Urinary bladder (tissue), 3 donors: ENCODE measurements at regions not wholly inside any gene's neighbourhood (a gene's known extent, or its start where the extent isn't known, plus 50 kb on each side); places are given as distances from the start of the nearest gene placed in this dataset.

ENCODE experiments used
- DNase-seq: peaks from one replicate; pipeline ENCODE4 v3.0.0-alpha.2; 2015; ENCODE audit errors: extremely low spot score
- H3K27ac ChIP-seq: one replicate; pipeline ENCODE4 v1.5.1; 2013; ENCODE audit warnings: low read depth, mild to moderate bottlenecking, moderate library complexity
- H3K36me3 ChIP-seq: one replicate; pipeline ENCODE4 v1.6.1; 2013; ENCODE audit warnings: mild to moderate bottlenecking, moderate library complexity; ENCODE audit not compliant: insufficient read depth
- H3K4me1 ChIP-seq: one replicate; pipeline ENCODE4 v1.6.1; 2013; ENCODE audit warnings: mild to moderate bottlenecking, moderate library complexity; ENCODE audit not compliant: insufficient read depth
- H3K4me3 ChIP-seq: one replicate; pipeline ENCODE4 v1.5.1; 2013; ENCODE audit warnings: low read depth, low read length
- WGBS: extraction: QIAGEN DNeasy Blood & Tissue Kit; methylation state at CpG from one replicate; pipeline ENCODE4 v1.1.7; 2013; 5-methylcytosine and 5-hydroxymethylcytosine counted together
- donor health status: healthy with polysubstance abuse.
- donor health status: healthy.

DNA sequence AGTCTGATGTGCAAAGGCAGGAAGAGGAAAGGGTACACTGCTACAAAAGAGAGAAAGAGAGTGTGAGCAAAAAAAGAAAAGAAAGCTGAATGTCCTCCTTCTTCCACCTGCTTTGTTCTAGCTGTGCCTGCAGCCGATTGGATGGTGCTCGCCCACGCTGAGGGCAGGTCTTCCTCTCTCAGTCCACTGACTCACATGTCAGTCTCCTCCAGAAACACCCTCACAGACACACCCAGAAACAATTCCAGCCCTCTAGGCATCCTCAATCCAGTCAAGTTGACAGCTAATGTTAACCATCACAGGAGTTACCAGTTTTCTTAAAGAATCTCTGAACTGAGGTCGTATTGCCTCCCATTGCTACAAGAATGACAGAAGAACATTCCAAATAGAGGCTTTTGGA, 411.9 kb upstream of the SASH1 start:
- no peak for DNase-seq
- Histone ChIP-seq H3K4me1 (no peaks in the 10 kb centered on the region), H3K36me3 (no peaks in the 10 kb centered on the region), H3K4me3 (no peak overlapping the region), H3K27ac (no peak overlapping the region)
- WGBS, result 89% methylated on average over 4 of the region's 4 CpGs

DNA sequence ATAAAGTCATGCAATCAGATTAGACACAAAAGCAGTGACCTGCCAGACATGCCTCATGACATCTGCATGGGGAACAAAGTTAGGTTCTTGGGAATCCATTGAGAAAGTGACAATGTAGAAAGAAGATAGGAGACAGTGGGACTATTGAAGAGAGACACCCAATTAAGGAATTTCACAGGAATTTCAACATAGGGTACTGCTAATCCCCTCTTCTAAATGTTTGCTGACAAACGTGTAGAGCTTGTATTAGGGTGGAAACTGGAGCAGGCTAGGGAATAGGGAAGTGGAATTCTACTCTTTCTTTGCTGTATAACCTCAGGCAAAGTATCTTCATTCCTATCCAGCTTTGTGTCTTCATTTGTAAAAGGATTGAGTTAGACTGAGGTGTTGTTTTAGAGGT, 409.4 kb upstream of the SASH1 start:
- no peak overlapping the region for H3K4me3 ChIP-seq
- WGBS, result 12% methylated on average over 1 of the region's 1 CpG
- no peak for DNase-seq
- H3K27ac ChIP-seq, result no peak overlapping the region
- H3K36me3 ChIP-seq, result no peaks in the 10 kb centered on the region
- no peaks in the 10 kb centered on the region for H3K4me1 ChIP-seq

DNA sequence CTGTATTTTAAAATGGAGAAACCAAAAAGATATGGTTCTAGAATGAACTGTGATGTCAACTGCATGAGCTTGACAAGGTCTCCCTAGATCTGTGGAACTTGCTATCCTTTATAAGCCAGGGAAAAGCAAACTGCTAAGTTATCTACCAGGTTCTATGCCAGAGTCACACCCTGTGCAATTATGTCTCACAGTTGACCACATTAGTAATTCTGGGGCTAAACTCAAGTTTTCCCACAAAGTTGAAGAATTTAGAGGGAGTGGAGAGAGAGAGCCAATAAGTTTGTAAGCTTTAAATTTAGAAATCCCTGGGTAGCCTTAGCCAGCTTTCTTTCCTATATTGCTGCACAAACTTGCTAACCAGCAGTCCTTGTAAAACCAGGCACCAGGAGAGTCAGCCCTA, 407.0 kb upstream of the SASH1 start:
- no peak for DNase-seq
- Histone ChIP-seq H3K36me3 (no peaks in the 10 kb centered on the region), H3K27ac (no peak overlapping the region), H3K4me1 (no peaks in the 10 kb centered on the region), H3K4me3 (no peak overlapping the region)

DNA sequence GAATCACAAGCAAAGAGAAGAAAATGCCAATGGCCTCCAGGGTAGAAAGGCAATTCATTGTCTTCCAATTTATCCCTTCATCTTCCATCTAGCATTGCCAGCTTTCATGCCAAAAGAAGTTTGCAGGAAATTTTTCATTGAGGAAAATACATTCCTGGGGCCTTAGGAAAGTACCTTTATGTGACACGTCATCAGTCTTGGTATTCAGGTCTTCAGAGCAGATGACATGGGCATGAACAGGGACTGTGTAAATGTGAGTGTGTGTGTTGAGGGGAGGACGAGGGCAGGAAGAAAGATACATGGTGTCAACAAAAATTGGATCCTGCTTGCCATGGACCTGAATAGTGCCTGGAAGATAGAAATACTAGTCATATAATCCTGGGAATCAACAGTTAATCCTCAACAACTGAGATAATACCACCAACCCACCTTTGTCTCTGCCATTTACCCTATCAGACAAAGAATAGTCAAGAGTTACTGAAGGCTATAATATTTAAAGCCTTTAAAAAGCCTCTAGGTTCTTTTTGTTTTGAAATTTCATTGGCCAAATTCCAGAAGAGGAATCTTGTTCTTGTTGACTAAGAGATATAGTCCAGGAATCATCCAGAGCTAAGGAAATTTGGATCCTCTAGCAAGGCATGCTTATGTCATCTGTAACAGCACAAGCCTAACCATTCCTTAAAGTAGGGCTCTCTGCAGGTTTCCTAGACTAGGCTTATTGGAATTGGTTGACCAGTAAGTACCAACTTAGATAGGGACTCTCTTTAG, 405.8 kb upstream of the SASH1 start:
- H3K4me3 ChIP-seq, result no peak overlapping the region
- no peak overlapping the region for H3K27ac ChIP-seq
- 91% methylated on average over 2 of the region's 2 CpGs for WGBS
- no peaks in the 10 kb centered on the region for H3K4me1 ChIP-seq
- H3K36me3 ChIP-seq, result no peaks in the 10 kb centered on the region
- DNase-seq, result no peak

DNA sequence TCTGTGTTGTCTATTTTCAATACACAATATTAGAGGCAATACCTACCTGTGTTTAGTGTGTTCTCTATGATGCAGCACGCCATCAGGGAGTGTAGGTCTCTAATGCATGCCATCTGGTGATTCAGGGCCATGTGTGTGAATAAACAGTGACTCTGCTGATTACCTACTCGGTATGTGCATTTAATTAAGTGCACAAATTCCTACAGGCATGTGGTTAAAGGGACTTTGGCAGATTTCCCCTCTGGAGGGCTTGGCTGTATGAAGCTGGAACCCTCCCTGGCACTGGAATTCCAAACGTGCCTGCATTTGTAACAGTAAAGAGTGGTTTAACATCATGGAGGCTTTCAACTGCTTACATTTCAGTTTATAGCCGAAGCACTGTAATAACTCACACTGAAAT, 401.5 kb upstream of the SASH1 start:
- no peaks in the 10 kb centered on the region for H3K4me1 ChIP-seq
- no peak overlapping the region for H3K27ac ChIP-seq
- WGBS, result 54% methylated on average over 4 of the region's 4 CpGs
- no peak for DNase-seq
- H3K36me3 ChIP-seq, result no peaks in the 10 kb centered on the region
- no peak overlapping the region for H3K4me3 ChIP-seq

DNA sequence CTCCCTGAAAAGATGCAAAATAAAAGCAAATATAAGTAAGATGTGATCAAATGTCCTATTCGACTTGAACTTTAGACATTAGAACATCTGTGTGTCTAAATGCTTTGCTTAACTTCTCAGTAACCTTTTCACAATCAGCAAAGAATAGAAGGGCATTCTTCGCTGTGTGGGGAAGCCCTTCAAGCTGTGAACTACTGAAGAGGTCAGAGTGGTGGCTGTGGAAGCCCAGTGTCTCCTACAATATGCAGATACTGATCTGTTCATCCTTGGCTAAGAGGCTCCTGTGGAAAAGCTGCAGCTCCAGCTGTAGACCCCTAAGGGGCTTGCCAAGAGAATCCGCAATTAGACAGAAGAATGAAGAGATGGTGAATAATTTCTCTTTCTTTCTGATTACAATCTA, 400.3 kb upstream of the SASH1 start:
- Histone ChIP-seq H3K36me3 (no peaks in the 10 kb centered on the region), H3K4me3 (no peak overlapping the region), H3K4me1 (no peaks in the 10 kb centered on the region), H3K27ac (no peak overlapping the region)
- WGBS, result 54% methylated on average over 3 of the region's 3 CpGs
- no peak for DNase-seq

DNA sequence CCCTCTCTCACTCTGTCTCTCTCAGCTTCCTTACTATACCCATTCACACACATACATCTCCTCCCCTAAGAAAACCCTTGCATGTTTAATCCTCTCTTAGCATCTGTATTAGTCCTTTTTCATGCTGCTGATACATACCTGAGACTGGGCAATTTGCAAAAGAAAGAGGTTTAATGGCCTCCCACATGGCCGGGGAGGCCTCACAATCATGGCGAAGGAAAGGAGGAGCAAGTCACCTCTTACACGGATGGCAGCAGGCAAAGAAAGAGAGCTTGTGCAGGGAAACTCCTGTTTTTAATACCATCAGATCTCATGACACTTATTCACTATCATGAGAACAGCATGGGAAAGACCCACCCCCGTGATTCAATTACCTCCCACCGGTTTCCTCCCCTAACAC, 398.5 kb upstream of the SASH1 start:
- no peaks in the 10 kb centered on the region for H3K36me3 ChIP-seq
- DNase-seq, result no peak
- 94% methylated on average over 5 of the region's 5 CpGs for WGBS
- no peak overlapping the region for H3K27ac ChIP-seq
- no peak overlapping the region for H3K4me3 ChIP-seq
- no peaks in the 10 kb centered on the region for H3K4me1 ChIP-seq

DNA sequence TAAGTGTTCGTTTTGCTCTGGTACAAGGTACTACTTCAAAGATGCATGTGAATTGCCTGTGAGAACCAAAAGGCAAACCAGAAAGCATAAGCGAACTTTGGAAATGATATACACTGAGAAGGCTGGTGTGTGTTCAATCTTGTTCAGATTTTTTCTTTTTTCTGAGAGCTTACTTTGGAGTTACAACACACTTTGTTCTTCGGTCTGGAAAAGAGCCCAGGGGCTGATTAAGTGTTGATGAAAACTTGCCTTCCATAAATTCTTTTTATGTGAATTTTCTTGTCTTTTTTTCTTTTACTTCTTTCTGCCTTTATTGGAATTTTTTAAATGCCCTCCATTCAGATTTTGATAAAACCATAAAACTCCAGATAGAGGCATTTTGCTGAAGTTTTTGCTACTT, 395.1 kb upstream of the SASH1 start:
- no peak for DNase-seq
- no peak overlapping the region for H3K27ac ChIP-seq
- no peaks in the 10 kb centered on the region for H3K4me1 ChIP-seq
- WGBS, result 53% methylated on average over 3 of the region's 3 CpGs
- H3K36me3 ChIP-seq, result no peaks in the 10 kb centered on the region
- H3K4me3 ChIP-seq, result no peak overlapping the region

DNA sequence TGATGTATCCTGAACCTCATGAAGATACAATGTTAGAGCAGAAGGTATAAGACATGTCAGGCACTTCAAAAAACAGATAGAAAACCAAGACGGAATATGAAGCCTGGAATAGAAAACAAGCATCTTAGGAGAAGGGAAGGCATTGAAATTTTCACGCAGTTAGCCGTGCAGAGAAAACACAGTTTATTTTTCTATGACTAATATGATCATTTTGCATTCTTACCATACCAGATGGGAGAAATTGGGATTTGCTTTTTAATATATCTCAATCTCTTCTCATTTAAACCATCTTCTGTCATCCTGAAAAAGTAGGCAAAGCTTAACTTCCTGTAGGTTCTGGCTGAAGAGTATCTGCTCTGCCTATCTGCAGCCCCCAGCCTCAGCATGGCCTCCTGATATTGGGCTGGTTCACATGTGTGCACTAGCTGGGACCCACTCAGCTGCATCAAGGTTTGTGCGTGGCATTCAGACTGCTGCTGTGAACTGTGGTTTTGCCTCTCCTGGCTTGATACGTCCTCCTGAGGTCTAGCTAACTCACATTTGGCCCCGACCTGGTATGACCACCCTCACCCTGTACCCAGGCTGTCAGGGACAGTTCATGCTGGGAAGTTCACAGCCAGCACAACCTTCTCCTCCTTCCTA, 392.5 kb upstream of the SASH1 start:
- Histone ChIP-seq H3K36me3 (no peaks in the 10 kb centered on the region), H3K4me1 (no peaks in the 10 kb centered on the region), H3K27ac (no peak overlapping the region), H3K4me3 (no peak overlapping the region)
- WGBS, result 66% methylated on average over 6 of the region's 6 CpGs
- no peak for DNase-seq

DNA sequence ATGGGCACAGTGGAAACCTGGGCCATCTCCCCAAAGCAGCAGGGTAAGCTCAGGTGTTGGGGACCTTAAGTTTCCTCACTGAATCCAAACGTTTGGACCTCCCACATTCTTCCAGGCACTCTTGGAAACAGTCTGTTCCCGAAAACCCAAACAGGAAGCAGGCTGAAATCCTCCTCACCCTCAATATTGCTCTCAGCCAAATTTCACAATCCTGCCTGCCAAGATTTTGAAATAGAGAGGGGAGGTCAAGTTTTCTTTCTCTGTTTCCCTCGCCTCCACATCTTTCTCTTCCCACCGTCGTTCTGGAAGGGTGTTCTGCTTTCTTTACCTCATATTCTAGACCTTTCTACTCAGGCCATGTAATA, 392.0 kb upstream of the SASH1 start:
- Histone ChIP-seq H3K36me3 (no peaks in the 10 kb centered on the region), H3K27ac (no peak overlapping the region), H3K4me1 (no peaks in the 10 kb centered on the region), H3K4me3 (no peak overlapping the region)
- WGBS, result 26% methylated on average over 5 of the region's 5 CpGs
- DNase-seq, result peak; percentile 13

DNA sequence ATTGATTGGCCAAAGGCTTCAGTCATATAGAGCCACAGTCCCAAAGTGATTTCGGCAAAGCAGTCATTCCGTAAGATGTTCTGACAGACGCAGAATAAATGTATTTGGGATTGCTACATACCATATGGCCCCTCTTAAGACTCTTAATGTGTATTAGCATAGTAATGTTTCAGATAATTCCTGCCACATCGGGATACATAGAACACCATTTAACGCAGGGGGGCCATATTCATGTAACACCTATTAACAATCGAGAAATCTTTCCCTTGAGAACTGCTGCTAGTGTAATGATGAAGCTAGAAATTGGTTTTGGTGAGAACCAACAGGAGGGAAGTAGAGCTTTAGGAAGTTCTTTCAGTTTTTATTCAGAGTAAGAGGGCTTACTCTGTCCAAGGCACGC, 390.9 kb upstream of the SASH1 start:
- DNase-seq, result no peak
- Histone ChIP-seq H3K27ac (no peak overlapping the region), H3K4me3 (no peak overlapping the region), H3K36me3 (no peaks in the 10 kb centered on the region), H3K4me1 (no peaks in the 10 kb centered on the region)
- WGBS, result 97% methylated on average over 7 of the region's 7 CpGs

DNA sequence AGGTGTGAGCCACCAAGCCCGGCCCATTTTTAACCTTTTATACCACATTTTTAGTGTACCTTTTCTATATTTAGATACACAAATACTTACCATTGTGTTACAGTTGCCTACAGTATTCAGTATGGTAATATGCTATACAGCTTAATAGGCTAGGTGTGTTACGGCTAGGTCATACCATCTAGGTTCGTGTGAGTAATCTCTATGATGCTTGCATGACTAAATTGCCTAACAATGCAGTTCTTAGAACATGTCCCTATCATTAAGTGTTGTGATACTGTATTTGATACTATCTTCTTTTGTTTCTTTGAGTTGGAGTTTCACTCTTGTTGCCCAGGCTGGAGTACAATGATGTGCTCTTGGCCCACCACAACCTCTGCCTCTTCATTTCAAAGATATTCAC, 387.7 kb upstream of the SASH1 start:
- DNase-seq, result no peak
- Histone ChIP-seq H3K36me3 (no peaks in the 10 kb centered on the region), H3K4me1 (no peaks in the 10 kb centered on the region), H3K27ac (no peak overlapping the region), H3K4me3 (no peak overlapping the region)
- WGBS, result 95% methylated on average over 3 of the region's 3 CpGs

DNA sequence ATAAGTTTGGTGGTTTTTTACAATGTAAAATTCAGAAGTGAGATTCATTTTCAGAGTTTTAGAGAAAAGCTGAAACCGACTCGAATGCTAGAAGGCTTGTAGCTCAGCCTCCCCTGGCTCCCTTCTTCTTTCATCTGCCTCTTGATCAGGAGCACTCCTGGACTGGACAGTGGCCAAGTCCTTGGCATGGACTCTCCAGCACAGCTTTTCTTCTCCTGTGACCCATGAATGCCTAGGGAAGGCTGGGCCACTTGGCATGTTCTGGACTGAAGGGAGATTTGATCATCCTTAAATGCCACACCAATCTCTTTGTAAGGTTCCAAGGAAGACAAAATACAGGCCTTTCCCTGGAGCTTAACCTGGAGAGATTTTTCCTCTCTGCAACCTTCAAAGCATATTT, 384.0 kb upstream of the SASH1 start:
- no peaks in the 10 kb centered on the region for H3K4me1 ChIP-seq
- DNase-seq, result no peak
- no peak overlapping the region for H3K4me3 ChIP-seq
- WGBS, result 90% methylated on average over 2 of the region's 2 CpGs
- H3K27ac ChIP-seq, result no peak overlapping the region
- H3K36me3 ChIP-seq, result no peaks in the 10 kb centered on the region

DNA sequence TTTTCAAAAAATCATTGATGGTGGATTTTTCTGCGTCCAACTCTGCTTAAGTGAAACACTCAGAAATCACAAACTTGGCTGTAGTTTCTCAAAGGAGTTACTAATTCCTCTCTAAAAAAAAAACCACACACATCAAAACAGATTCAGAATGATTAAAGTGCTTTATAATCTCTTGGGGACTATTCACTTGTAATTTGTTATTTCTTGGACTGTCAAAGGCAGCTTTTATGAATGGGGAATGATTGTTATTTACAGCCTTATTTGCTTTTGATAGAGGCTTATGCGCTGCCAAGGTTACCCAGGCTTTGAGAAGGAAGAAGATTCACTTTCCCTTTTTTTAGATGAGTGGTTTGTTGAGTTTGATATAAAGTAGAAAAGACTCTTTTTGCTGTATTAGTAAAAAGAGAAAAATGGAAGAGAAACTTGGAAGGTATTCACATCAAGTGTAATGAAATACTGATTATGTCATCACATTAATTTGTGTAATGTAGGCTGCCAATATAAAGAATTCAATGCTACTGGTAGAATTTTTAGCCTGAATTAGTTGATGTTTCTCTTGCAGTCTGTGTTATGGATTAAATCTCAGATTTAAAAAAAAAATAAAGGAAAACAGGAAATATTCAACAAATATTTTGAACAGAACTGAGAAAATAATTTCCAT, 381.0 kb upstream of the SASH1 start:
- Histone ChIP-seq H3K4me3 (no peak overlapping the region), H3K36me3 (no peaks in the 10 kb centered on the region), H3K27ac (no peak overlapping the region), H3K4me1 (no peaks in the 10 kb centered on the region)
- no peak for DNase-seq
- 21% methylated on average over 2 of the region's 2 CpGs for WGBS
